OCI-LY7 (cell line): ENCODE measurements at regions not wholly inside any gene's neighbourhood (a gene's known extent, or its start where the extent isn't known, plus 50 kb on each side); places are given as distances from the start of the nearest gene placed in this dataset.

ENCODE experiments used
- BruUV-seq: library from RNA; stranded (reverse); fragments of 400-500 nt; replicated peaks from 2 replicates; lab custom pipeline; 2021; lab: Mats Ljungman, UMichigan
- CTCF ChIA-PET: fragments of 300-600 bp; sonication (Branson Sonifier 250); formaldehyde crosslinking; loops from one replicate; lab custom pipeline; 2022; ENCODE audit warnings: antibody characterized with exemption; ENCODE audit not compliant: unreplicated experiment; lab: Charles Lee
- POLR2A ChIA-PET: fragments of 300-600 bp; sonication (Branson Sonifier 250); formaldehyde crosslinking; loops from one replicate; lab custom pipeline; 2022; ENCODE audit warnings: antibody characterized with exemption; lab: Charles Lee
- DNase-seq: peaks from one replicate; pipeline ENCODE4 v3.0.0-alpha.2; 2015; ENCODE audit warnings: low spot score
- H2AFZ ChIP-seq: fragments of 200-600 bp; sonication (generic), shearing (Covaris generic); 2 replicates; pipeline ENCODE4 v1.6.1; 2014; ENCODE audit warnings: mild to moderate bottlenecking, antibody characterized with exemption, low read length, moderate library complexity
- H3K27ac ChIP-seq: fragments of 200-600 bp; sonication (generic); 2 replicates; pipeline ENCODE4 v1.5.1; 2014; ENCODE audit warnings: mixed run types, low read depth, mild to moderate bottlenecking, moderate library complexity, low read length, inconsistent platforms; ENCODE audit not compliant: poor library complexity, severe bottlenecking
- H3K36me3 ChIP-seq: fragments of 200-600 bp; sonication (generic); 2 replicates; pipeline ENCODE4 v1.6.1; 2014; ENCODE audit warnings: mild to moderate bottlenecking, antibody characterized with exemption, low read length, moderate library complexity, mixed read lengths; ENCODE audit not compliant: insufficient read depth
- H3K4me1 ChIP-seq: fragments of 200-600 bp; sonication (generic); 2 replicates; pipeline ENCODE4 v1.5.1; 2014; ENCODE audit warnings: mild to moderate bottlenecking, low read length; ENCODE audit not compliant: insufficient read depth, poor library complexity, severe bottlenecking
- H3K4me2 ChIP-seq: fragments of 200-600 bp; sonication (generic); 2 replicates; pipeline ENCODE4 v1.6.1; 2014; ENCODE audit warnings: mild to moderate bottlenecking, low read length
- H3K4me3 ChIP-seq: fragments of 200-600 bp; sonication (generic); 2 replicates; pipeline ENCODE4 v1.5.1; 2014; ENCODE audit warnings: mild to moderate bottlenecking, low read depth, low read length; ENCODE audit not compliant: poor library complexity, severe bottlenecking
- H3K79me2 ChIP-seq: fragments of 200-600 bp; sonication (generic); 2 replicates; pipeline ENCODE4 v1.6.1; 2016; ENCODE audit warnings: low read depth, mild to moderate bottlenecking, low read length, moderate library complexity, mixed read lengths; ENCODE audit not compliant: insufficient read depth
- H3K9me2 ChIP-seq: fragments of 200-600 bp; sonication (generic); 2 replicates; pipeline ENCODE4 v1.6.1; 2016; ENCODE audit warnings: mild to moderate bottlenecking, low read length, mixed read lengths; ENCODE audit not compliant: insufficient read depth
- H3K9me3 ChIP-seq: fragments of 200-600 bp; sonication (generic); 2 replicates; pipeline ENCODE4 v1.6.1; 2014; ENCODE audit warnings: mild to moderate bottlenecking, mixed run types, low read length, mixed read lengths
- H4K20me1 ChIP-seq: fragments of 200-600 bp; sonication (generic); 2 replicates; pipeline ENCODE4 v1.6.1; 2014; ENCODE audit warnings: mild to moderate bottlenecking, antibody characterized with exemption, low read length, moderate library complexity, mixed read lengths; ENCODE audit not compliant: insufficient read depth
- EZH2phosphoT487 ChIP-seq: fragments of 200-600 bp; sonication (generic); IDR thresholded peaks from 2 replicates; pipeline ENCODE4 v1.6.1; 2018; ENCODE audit warnings: low read depth, borderline replicate concordance, mild to moderate bottlenecking, mixed run types, antibody characterized with exemption, low read length, moderate library complexity, mixed read lengths
- intact Hi-C: fragments of 100-400 bp; cut with micrococcal nuclease; formaldehyde crosslinking; loops from one replicate; pipeline ENCODE4 v1.10.0; 2022; ENCODE audit not compliant: unreplicated experiment
- TF ChIP-seq, protein P1 (sequence below): fragments of 200-600 bp; sonication (generic); conservative IDR thresholded peaks from 2 replicates; pipeline ENCODE4 v1.5.1; 2014; ENCODE audit warnings: mild to moderate bottlenecking, antibody characterized with exemption, low read length, moderate library complexity, mixed read lengths

GRCh38 chr16:52896478-52897164, 156.1 kb downstream of the CHD9NB start:
- no peak overlapping the region for H3K27ac ChIP-seq
- H4K20me1 ChIP-seq = no peaks in the 10 kb centered on the region
- no peaks in the 10 kb centered on the region for H3K36me3 ChIP-seq
- ChIA-PET POLR2A (interaction anchor here (0.7 kb wide), 2 partner anchors 15 to 959 kb away, joined by 3 to 4 read pairs; no protein-coding TSS in a partner anchor), CTCF (interaction anchor here (0.6 kb wide), 1 partner anchor 438 kb away, joined by 3 read pairs; no protein-coding TSS in a partner anchor)
- no TSS peak for BruUV-seq
- no peak overlapping the region for H3K4me2 ChIP-seq
- H3K9me2 ChIP-seq = no peaks in the 10 kb centered on the region
- DNase-seq = no peak
- no peak overlapping the region for H3K4me3 ChIP-seq
- no peaks in the 10 kb centered on the region for H3K4me1 ChIP-seq
- no peaks in the 10 kb centered on the region for H3K79me2 ChIP-seq
- H2AFZ ChIP-seq = no peak overlapping the region
- no peaks in the 10 kb centered on the region for H3K9me3 ChIP-seq
- TF ChIP-seq, protein P1, sequence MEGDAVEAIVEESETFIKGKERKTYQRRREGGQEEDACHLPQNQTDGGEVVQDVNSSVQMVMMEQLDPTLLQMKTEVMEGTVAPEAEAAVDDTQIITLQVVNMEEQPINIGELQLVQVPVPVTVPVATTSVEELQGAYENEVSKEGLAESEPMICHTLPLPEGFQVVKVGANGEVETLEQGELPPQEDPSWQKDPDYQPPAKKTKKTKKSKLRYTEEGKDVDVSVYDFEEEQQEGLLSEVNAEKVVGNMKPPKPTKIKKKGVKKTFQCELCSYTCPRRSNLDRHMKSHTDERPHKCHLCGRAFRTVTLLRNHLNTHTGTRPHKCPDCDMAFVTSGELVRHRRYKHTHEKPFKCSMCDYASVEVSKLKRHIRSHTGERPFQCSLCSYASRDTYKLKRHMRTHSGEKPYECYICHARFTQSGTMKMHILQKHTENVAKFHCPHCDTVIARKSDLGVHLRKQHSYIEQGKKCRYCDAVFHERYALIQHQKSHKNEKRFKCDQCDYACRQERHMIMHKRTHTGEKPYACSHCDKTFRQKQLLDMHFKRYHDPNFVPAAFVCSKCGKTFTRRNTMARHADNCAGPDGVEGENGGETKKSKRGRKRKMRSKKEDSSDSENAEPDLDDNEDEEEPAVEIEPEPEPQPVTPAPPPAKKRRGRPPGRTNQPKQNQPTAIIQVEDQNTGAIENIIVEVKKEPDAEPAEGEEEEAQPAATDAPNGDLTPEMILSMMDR = no peak
- TF ChIP-seq EZH2phosphoT487 = no peak
- intact Hi-C loops = no loop called here

- Histone ChIP-seq H3K79me2 (no peaks in the 10 kb centered on the region), H3K9me2 (no peaks in the 10 kb centered on the region), H4K20me1 (no peaks in the 10 kb centered on the region), H3K4me1 (no peaks in the 10 kb centered on the region), H3K36me3 (no peaks in the 10 kb centered on the region), H3K4me2 (no peak overlapping the region), H3K27ac (no peak overlapping the region), H3K9me3 (no peaks in the 10 kb centered on the region), H3K4me3 (no peak overlapping the region), H2AFZ (no peak overlapping the region)
- no peak for DNase-seq
- ChIA-PET POLR2A (no interaction called here), CTCF (no interaction called here)
- intact Hi-C loops = no loop called here
- TF ChIP-seq, protein P1 = no peak
- TF ChIP-seq EZH2phosphoT487 = no peak
- BruUV-seq = no TSS peak
Observed at GRCh38 chr16:52874042-52874441, 178.7 kb downstream of the CHD9NB start.

DNA sequence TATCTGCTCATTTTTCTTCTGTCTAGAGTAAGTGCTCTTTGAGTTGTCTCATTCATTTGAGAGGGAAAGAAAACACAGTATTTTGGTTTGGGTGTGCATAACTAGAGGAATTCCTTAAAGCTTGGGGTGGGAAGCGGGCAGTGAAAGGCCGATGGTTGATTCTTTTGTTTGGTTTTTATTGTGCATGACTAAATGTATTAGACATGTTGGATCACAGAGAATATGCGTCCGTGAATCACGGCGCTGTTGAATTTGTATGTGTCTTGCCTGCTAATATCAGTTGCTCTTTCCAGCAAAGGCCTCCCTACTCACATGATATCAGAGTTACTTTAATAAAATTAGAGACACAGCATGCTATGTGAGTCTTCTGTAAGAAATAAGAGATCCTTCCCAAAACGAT, 180.0 kb downstream of the CHD9NB start:
- intact Hi-C loops = no loop called here
- no peak overlapping the region for H3K27ac ChIP-seq
- POLR2A ChIA-PET = interaction anchor here (0.7 kb wide), 1 partner anchor 334 kb away, joined by 3 read pairs; no protein-coding TSS in a partner anchor
- no peak overlapping the region for H3K4me3 ChIP-seq
- TF ChIP-seq, protein P1 = no peak
- TF ChIP-seq EZH2phosphoT487 = no peak
- no peaks in the 10 kb centered on the region for H3K4me1 ChIP-seq
- H3K79me2 ChIP-seq = no peaks in the 10 kb centered on the region
- H4K20me1 ChIP-seq = no peaks in the 10 kb centered on the region
- no peak overlapping the region for H3K4me2 ChIP-seq
- no peaks in the 10 kb centered on the region for H3K9me2 ChIP-seq
- no peak for DNase-seq
- BruUV-seq = no TSS peak
- CTCF ChIA-PET = no interaction called here
- H2AFZ ChIP-seq = no peak overlapping the region
- H3K9me3 ChIP-seq = no peaks in the 10 kb centered on the region
- H3K36me3 ChIP-seq = no peaks in the 10 kb centered on the region
